PC-3 (cell line): ENCODE measurements at regions not wholly inside any gene's neighbourhood (a gene's known extent, or its start where the extent isn't known, plus 50 kb on each side); places are given as distances from the start of the nearest gene placed in this dataset.
A peak's percentile ranks its signal among the peaks of the same experiment; 100 is the strongest.

Experiments
- ATAC-seq: fragments of 200-7000 bp; cut with Tn5 transposase; 2 replicates; pipeline ENCODE4 v1.9.1; 2020; ENCODE audit warnings: mild to moderate bottlenecking, moderate library complexity
- BruUV-seq: library from RNA; stranded (reverse); fragments of 400-500 nt; replicated peaks from 2 replicates; lab custom pipeline; 2021; lab: Mats Ljungman, UMichigan
- CTCF ChIA-PET: fragments of 300-600 bp; sonication (Branson Sonifier 250); formaldehyde crosslinking; loops from one replicate; lab custom pipeline; 2022; ENCODE audit warnings: antibody characterized with exemption; lab: Charles Lee
- POLR2A ChIA-PET: fragments of 300-600 bp; sonication (Branson Sonifier 250); formaldehyde crosslinking; loops from one replicate; lab custom pipeline; 2022; ENCODE audit warnings: antibody characterized with exemption; ENCODE audit not compliant: unreplicated experiment; lab: Charles Lee
- DNase-seq: peaks from one replicate; pipeline ENCODE4 v3.0.0-alpha.2; 2015
- H2AFZ ChIP-seq: fragments of 300-600 bp; sonication (generic); 2 replicates; pipeline ENCODE4 v1.6.0; 2016; ENCODE audit warnings: antibody characterized with exemption, low read length
- H3F3A ChIP-seq: fragments of 300-600 bp; sonication (generic); one replicate; pipeline ENCODE4 v1.6.0; 2017; ENCODE audit warnings: antibody characterized with exemption, low read length, control low read depth, mild to moderate bottlenecking; ENCODE audit not compliant: unreplicated experiment
- H3K27ac ChIP-seq: fragments of 300-600 bp; sonication (generic); 2 replicates; pipeline ENCODE4 v1.5.1; 2016; ENCODE audit warnings: mild to moderate bottlenecking, low read length
- H3K27me3 ChIP-seq: fragments of 300-600 bp; sonication (generic); 2 replicates; pipeline ENCODE4 v1.6.1; 2016; ENCODE audit warnings: low read length, mixed read lengths
- H3K36me3 ChIP-seq: fragments of 300-600 bp; sonication (generic); 2 replicates; pipeline ENCODE4 v1.6.1; 2016; ENCODE audit warnings: low read depth, mixed run types, low read length, mixed read lengths
- H3K4me1 ChIP-seq: fragments of 300-600 bp; sonication (generic); 2 replicates; pipeline ENCODE4 v1.5.1; 2016; ENCODE audit warnings: low read length; ENCODE audit not compliant: insufficient read depth
- H3K4me2 ChIP-seq: fragments of 300-600 bp; sonication (generic); 2 replicates; pipeline ENCODE4 v1.6.0; 2016; ENCODE audit warnings: low read length
- H3K4me3 ChIP-seq: fragments of 300-600 bp; sonication (generic); 2 replicates; pipeline ENCODE4 v1.5.1; 2016; ENCODE audit warnings: mild to moderate bottlenecking, low read length, mixed read lengths
- H3K79me2 ChIP-seq: fragments of 300-600 bp; sonication (generic); 2 replicates; pipeline ENCODE4 v1.6.1; 2017; ENCODE audit warnings: low read length, mixed read lengths
- H3K9ac ChIP-seq: fragments of 300-600 bp; sonication (generic); 2 replicates; pipeline ENCODE4 v1.6.0; 2016; ENCODE audit warnings: mild to moderate bottlenecking, low read length
- H3K9me2 ChIP-seq: fragments of 300-600 bp; sonication (generic); replicated peaks from 2 replicates; pipeline ENCODE4 v1.6.1; 2016; ENCODE audit warnings: mixed run types, low read length, mixed read lengths
- H3K9me3 ChIP-seq: fragments of 300-600 bp; sonication (generic); 2 replicates; pipeline ENCODE4 v1.6.1; 2016; ENCODE audit warnings: low read length, mixed read lengths
- H4K20me1 ChIP-seq: fragments of 300-600 bp; sonication (generic); 2 replicates; pipeline ENCODE4 v1.6.1; 2016; ENCODE audit warnings: low read length, mixed read lengths
- CTCF ChIP-seq: fragments of 300-600 bp; sonication (generic); conservative IDR thresholded peaks from 2 replicates; pipeline ENCODE4 v1.5.1; 2017; ENCODE audit warnings: antibody characterized with exemption, low read depth, mild to moderate bottlenecking, low read length
- EZH2 ChIP-seq: fragments of 300-600 bp; sonication (generic); IDR thresholded peaks from one replicate; pipeline ENCODE4 v1.6.1; 2017; ENCODE audit warnings: antibody characterized with exemption, mild to moderate bottlenecking, low read length; ENCODE audit not compliant: unreplicated experiment
- EZH2phosphoT487 ChIP-seq: fragments of 300-600 bp; sonication (generic); IDR thresholded peaks from 2 replicates; pipeline ENCODE4 v1.6.1; 2018; ENCODE audit warnings: mild to moderate bottlenecking, antibody characterized with exemption, low read length, borderline replicate concordance
- intact Hi-C: fragments of 100-400 bp; cut with micrococcal nuclease; formaldehyde crosslinking; loops from 2 replicates; pipeline ENCODE4 v1.9.0; 2023

GRCh38 chr6:29884261-29884660 lies 56.6 kb downstream of the HLA-G start:
- Histone ChIP-seq H2AFZ (no peak overlapping the region), H3K27me3 (no peaks in the 10 kb centered on the region), H3F3A (no peaks in the 10 kb centered on the region), H3K4me1 (no peaks in the 10 kb centered on the region), H3K9me2 (no peaks in the 10 kb centered on the region), H3K36me3 (no peaks in the 10 kb centered on the region), H3K27ac (no peak overlapping the region), H3K4me3 (no peak overlapping the region), H3K9ac (no peak overlapping the region), H4K20me1 (no peaks in the 10 kb centered on the region), H3K79me2 (no peaks in the 10 kb centered on the region), H3K9me3 (no peaks in the 10 kb centered on the region), H3K4me2 (no peak overlapping the region)
- no TSS peak for BruUV-seq
- ATAC-seq (no peak), DNase-seq (no peak)
- CTCF ChIA-PET, result no interaction called here
- POLR2A ChIA-PET, result no interaction called here
- TF ChIP-seq EZH2, result no peak
- TF ChIP-seq EZH2phosphoT487, result no peak
- TF ChIP-seq CTCF, result no peak
- intact Hi-C loops, result no loop called here

GRCh38 chr6:29886701-29887100 lies 55.6 kb upstream of the HLA-A start:
- H3K9ac ChIP-seq, result no peak overlapping the region; the same call in 1 of the 2 replicates
- no TSS peak for BruUV-seq
- POLR2A ChIA-PET, result no interaction called here

More at GRCh38 chr6:29886701-29887100, 55.6 kb upstream of the HLA-A start:
- Histone ChIP-seq H3K9me2 (no peaks in the 10 kb centered on the region), H3F3A (no peaks in the 10 kb centered on the region), H3K27me3 (no peaks in the 10 kb centered on the region), H3K4me1 (no peaks in the 10 kb centered on the region), H3K79me2 (no peaks in the 10 kb centered on the region), H3K9me3 (no peaks in the 10 kb centered on the region), H4K20me1 (no peaks in the 10 kb centered on the region), H3K4me2 (peak overlapping the region; percentile 75), H3K27ac (no peak overlapping the region), H2AFZ (no peak overlapping the region), H3K4me3 (peak overlapping the region; percentile 67), H3K36me3 (no peaks in the 10 kb centered on the region)
- no peak for TF ChIP-seq EZH2phosphoT487
- TF ChIP-seq CTCF, result no peak
- no peak for TF ChIP-seq EZH2
- CTCF ChIA-PET, result no interaction called here
- intact Hi-C loops, result no loop called here
- ATAC-seq (no peak; the same call in 1 of the 2 replicates), DNase-seq (no peak)
